Panc1 (cell line): ENCODE measurements at regions not wholly inside any gene's neighbourhood (a gene's known extent, or its start where the extent isn't known, plus 50 kb on each side); places are given as distances from the start of the nearest gene placed in this dataset.

Experiments used
- ATAC-seq: fragments of 200-7000 bp; cut with Tn5 transposase; 2 replicates; pipeline ENCODE4 v1.9.1; 2020; ENCODE audit warnings: mild to moderate bottlenecking, moderate library complexity
- BruUV-seq: library from RNA; stranded (reverse); fragments of 400-500 nt; replicated peaks from 2 replicates; lab custom pipeline; 2021; lab: Mats Ljungman, UMichigan
- CTCF ChIA-PET: fragments of 300-600 bp; sonication (Branson Sonifier 250); formaldehyde crosslinking; loops from one replicate; lab custom pipeline; 2022; ENCODE audit warnings: antibody characterized with exemption; lab: Charles Lee
- POLR2A ChIA-PET: fragments of 300-600 bp; sonication (Branson Sonifier 250); formaldehyde crosslinking; loops from one replicate; lab custom pipeline; 2022; ENCODE audit warnings: antibody characterized with exemption; lab: Charles Lee
- DNase-seq: peaks from one replicate; pipeline ENCODE4 v3.0.0-alpha.2; 2010; ENCODE audit warnings: low read depth, low spot score
- H3K27ac ChIP-seq: 2 replicates; pipeline ENCODE4 v1.5.1; 2011; ENCODE audit warnings: mild to moderate bottlenecking, low read length, inconsistent platforms
- H3K27me3 ChIP-seq: fragments of 200-500 bp; sonication (Bioruptor generic); 2 replicates; pipeline ENCODE4 v1.6.0; 2014; ENCODE audit warnings: low read length, inconsistent platforms; ENCODE audit not compliant: control insufficient read depth, insufficient read depth
- H3K36me3 ChIP-seq: fragments of 200-500 bp; sonication (Bioruptor generic); 2 replicates; pipeline ENCODE4 v1.5.1; 2014; ENCODE audit warnings: inconsistent platforms, mild to moderate bottlenecking, low read length, moderate library complexity; ENCODE audit not compliant: control insufficient read depth, insufficient read depth
- H3K4me1 ChIP-seq: 2 replicates; pipeline ENCODE4 v1.5.1; 2011; ENCODE audit warnings: inconsistent platforms, mild to moderate bottlenecking, low read length, moderate library complexity; ENCODE audit not compliant: control insufficient read depth, insufficient read depth
- H3K4me3 ChIP-seq, 2 experiments: 2 replicates each; pipeline ENCODE4 v1.5.1; 2011 to 2012; ENCODE audit warnings: low read depth in 2 of 2, low read length in 2 of 2, mild to moderate bottlenecking in 2 of 2, inconsistent platforms in 1 of 2, moderate library complexity in 1 of 2
- H3K9me3 ChIP-seq: fragments of 200-500 bp; sonication (Bioruptor generic); 2 replicates; pipeline ENCODE4 v1.5.1; 2014; ENCODE audit warnings: low read depth, mild to moderate bottlenecking, inconsistent platforms, low read length, moderate library complexity; ENCODE audit not compliant: control insufficient read depth, insufficient read depth
- POLR2AphosphoS5 ChIP-seq: IDR thresholded peaks from 2 replicates; pipeline ENCODE4 v1.6.1; 2012; ENCODE audit warnings: mild to moderate bottlenecking, low read depth, low read length, moderate library complexity
- SIN3A ChIP-seq: IDR thresholded peaks from 2 replicates; pipeline ENCODE4 v1.6.1; 2012; ENCODE audit warnings: low read depth, mild to moderate bottlenecking, low read length, moderate library complexity, borderline replicate concordance; ENCODE audit not compliant: insufficient read depth
- TCF7L2 ChIP-seq: IDR thresholded peaks from 2 replicates; pipeline ENCODE4 v1.6.1; 2011; ENCODE audit warnings: mild to moderate bottlenecking, low read depth, low read length, inconsistent platforms
- in situ Hi-C: cut with HindIII; loops from 2 replicates; pipeline ENCODE4 v1.10.0; 2016; ENCODE audit warnings: low sequenced_read_pairs, low pct_unique_long_range_greater_than_20kb
- intact Hi-C: fragments of 100-400 bp; cut with micrococcal nuclease; formaldehyde crosslinking; loops from one replicate; pipeline ENCODE4 v1.10.0; 2022; ENCODE audit not compliant: unreplicated experiment
- TF ChIP-seq, protein P1 (sequence below), 2 experiments: IDR thresholded peaks; 2 replicates each; pipeline ENCODE4 v1.6.1; 2011 to 2012; ENCODE audit warnings: low read depth in 2 of 2, control low read depth in 1 of 2, low read length in 1 of 2, mild to moderate bottlenecking in 1 of 2, moderate library complexity in 1 of 2; ENCODE audit not compliant: insufficient read depth in 1 of 2
- TF ChIP-seq, protein P2 (sequence below): fragments of 450-650 bp; IDR thresholded peaks from 2 replicates; pipeline ENCODE4 v1.5.1; 2017; ENCODE audit warnings: mild to moderate bottlenecking

DNA sequence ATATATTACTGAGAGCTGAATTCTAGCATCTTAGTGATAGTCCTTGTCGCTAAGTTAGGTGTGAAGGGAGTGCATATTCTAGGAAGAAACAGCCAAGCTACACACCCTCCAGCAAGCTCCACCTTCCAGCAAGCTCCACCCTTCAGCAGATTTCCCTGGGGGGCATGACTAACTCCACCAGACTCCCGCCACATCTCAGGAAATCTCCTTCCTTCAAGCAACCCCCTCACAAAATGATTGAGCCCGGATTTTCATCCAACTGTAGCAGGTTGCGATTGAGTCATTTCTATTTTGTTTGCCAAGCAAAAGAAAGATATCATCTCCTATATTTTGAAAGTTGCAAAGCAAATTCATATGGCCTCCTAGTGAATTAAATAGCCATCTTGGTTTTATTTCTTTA is 162.1 kb upstream of the TMTC4 start:
- Histone ChIP-seq H3K9me3 (no peaks in the 10 kb centered on the region), H3K4me1 (no peaks in the 10 kb centered on the region), H3K27ac (no peak overlapping the region), H3K4me3 (no peak overlapping the region), H3K36me3 (no peaks in the 10 kb centered on the region), H3K27me3 (no peaks in the 10 kb centered on the region)
- no TSS peak for BruUV-seq
- DNase-seq (no peak), ATAC-seq (no peak)
- ChIA-PET CTCF (no interaction called here), POLR2A (no interaction called here)
- TF ChIP-seq, protein P1, sequence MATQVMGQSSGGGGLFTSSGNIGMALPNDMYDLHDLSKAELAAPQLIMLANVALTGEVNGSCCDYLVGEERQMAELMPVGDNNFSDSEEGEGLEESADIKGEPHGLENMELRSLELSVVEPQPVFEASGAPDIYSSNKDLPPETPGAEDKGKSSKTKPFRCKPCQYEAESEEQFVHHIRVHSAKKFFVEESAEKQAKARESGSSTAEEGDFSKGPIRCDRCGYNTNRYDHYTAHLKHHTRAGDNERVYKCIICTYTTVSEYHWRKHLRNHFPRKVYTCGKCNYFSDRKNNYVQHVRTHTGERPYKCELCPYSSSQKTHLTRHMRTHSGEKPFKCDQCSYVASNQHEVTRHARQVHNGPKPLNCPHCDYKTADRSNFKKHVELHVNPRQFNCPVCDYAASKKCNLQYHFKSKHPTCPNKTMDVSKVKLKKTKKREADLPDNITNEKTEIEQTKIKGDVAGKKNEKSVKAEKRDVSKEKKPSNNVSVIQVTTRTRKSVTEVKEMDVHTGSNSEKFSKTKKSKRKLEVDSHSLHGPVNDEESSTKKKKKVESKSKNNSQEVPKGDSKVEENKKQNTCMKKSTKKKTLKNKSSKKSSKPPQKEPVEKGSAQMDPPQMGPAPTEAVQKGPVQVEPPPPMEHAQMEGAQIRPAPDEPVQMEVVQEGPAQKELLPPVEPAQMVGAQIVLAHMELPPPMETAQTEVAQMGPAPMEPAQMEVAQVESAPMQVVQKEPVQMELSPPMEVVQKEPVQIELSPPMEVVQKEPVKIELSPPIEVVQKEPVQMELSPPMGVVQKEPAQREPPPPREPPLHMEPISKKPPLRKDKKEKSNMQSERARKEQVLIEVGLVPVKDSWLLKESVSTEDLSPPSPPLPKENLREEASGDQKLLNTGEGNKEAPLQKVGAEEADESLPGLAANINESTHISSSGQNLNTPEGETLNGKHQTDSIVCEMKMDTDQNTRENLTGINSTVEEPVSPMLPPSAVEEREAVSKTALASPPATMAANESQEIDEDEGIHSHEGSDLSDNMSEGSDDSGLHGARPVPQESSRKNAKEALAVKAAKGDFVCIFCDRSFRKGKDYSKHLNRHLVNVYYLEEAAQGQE (IDR thresholded peaks at IDR 0.05; ENCODE audit: insufficient read depth in 1 of 2, low read depth in 2 of 2, low read length in 1 of 2): no peak
- TF ChIP-seq TCF7L2: no peak
- no peak for TF ChIP-seq POLR2AphosphoS5
- intact Hi-C loops: no loop called here
- in situ Hi-C loops: no loop called here

DNA sequence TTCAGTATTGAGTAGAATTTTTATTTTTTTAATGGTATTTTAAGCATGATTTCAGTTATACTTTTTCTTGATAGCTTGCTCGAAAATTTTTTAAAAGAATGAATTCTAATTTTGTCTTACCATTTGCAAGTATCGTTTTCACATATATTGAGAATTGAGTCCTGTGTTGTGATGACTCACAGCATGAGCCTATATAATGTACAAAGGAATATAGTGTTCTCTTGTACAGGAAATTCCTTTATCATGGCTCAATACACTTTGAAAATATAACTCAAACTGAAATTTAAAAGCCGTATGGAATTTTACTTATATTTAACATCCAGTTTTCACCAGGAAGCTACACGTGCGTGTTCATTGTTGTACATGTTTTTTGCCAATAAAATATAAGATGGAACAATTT is 161.1 kb upstream of the TMTC4 start:
- in situ Hi-C loops (no loop called here), intact Hi-C loops (no loop called here)
- Histone ChIP-seq H3K9me3 (no peaks in the 10 kb centered on the region), H3K27me3 (no peaks in the 10 kb centered on the region), H3K27ac (no peak overlapping the region), H3K4me3 (no peak overlapping the region), H3K36me3 (no peaks in the 10 kb centered on the region), H3K4me1 (no peaks in the 10 kb centered on the region)
- DNase-seq: no peak
- BruUV-seq: no TSS peak
- ChIA-PET POLR2A (no interaction called here), CTCF (no interaction called here)
- ATAC-seq: no peak
- TF ChIP-seq SIN3A (no peak), POLR2AphosphoS5 (no peak), TCF7L2 (no peak)
- TF ChIP-seq, protein P2, sequence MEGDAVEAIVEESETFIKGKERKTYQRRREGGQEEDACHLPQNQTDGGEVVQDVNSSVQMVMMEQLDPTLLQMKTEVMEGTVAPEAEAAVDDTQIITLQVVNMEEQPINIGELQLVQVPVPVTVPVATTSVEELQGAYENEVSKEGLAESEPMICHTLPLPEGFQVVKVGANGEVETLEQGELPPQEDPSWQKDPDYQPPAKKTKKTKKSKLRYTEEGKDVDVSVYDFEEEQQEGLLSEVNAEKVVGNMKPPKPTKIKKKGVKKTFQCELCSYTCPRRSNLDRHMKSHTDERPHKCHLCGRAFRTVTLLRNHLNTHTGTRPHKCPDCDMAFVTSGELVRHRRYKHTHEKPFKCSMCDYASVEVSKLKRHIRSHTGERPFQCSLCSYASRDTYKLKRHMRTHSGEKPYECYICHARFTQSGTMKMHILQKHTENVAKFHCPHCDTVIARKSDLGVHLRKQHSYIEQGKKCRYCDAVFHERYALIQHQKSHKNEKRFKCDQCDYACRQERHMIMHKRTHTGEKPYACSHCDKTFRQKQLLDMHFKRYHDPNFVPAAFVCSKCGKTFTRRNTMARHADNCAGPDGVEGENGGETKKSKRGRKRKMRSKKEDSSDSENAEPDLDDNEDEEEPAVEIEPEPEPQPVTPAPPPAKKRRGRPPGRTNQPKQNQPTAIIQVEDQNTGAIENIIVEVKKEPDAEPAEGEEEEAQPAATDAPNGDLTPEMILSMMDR: no peak
- TF ChIP-seq, protein P1 (IDR thresholded peaks at IDR 0.05; ENCODE audit: insufficient read depth in 1 of 2, low read depth in 2 of 2, low read length in 1 of 2): no peak
